Prostate gland (tissue), 2 donors: ENCODE measurements at regions not wholly inside any gene's neighbourhood (a gene's known extent, or its start where the extent isn't known, plus 50 kb on each side); places are given as distances from the start of the nearest gene placed in this dataset.

Experiments used
- CTCF ChIP-seq, 4 experiments: fragments of 200-600 bp in 2 of 4; fragments of 450-650 bp in 2 of 4; sonication (generic) in 2 of 4; IDR thresholded peaks; 1 replicate in 3 of 4; 2 replicates in 1 of 4; pipeline ENCODE4 v1.5.1; 2016 to 2019; ENCODE audit warnings: antibody characterized with exemption in 4 of 4, mild to moderate bottlenecking in 2 of 4, moderate library complexity in 2 of 4
- POLR2A ChIP-seq: fragments of 450-650 bp; IDR thresholded peaks from one replicate; pipeline ENCODE4 v1.6.1; 2016; ENCODE audit warnings: antibody characterized with exemption, mild to moderate bottlenecking
- POLR2AphosphoS5 ChIP-seq: sonication (generic); formaldehyde crosslinking; IDR thresholded peaks from one replicate; pipeline ENCODE4 v1.6.1; 2017; ENCODE audit warnings: antibody characterized with exemption

- no peak for TF ChIP-seq POLR2A
- TF ChIP-seq POLR2AphosphoS5 = no peak
- no peak for TF ChIP-seq CTCF (IDR thresholded peaks at IDR 0.05)
Observed at GRCh38 chr2:194750926-194751325, 906.1 kb upstream of the SLC39A10 start.
